ENCODE measurements at regions not wholly inside any gene's neighbourhood (a gene's known extent, or its start where the extent isn't known, plus 50 kb on each side); places are given as distances from the start of the nearest gene placed in this dataset.

DNA sequence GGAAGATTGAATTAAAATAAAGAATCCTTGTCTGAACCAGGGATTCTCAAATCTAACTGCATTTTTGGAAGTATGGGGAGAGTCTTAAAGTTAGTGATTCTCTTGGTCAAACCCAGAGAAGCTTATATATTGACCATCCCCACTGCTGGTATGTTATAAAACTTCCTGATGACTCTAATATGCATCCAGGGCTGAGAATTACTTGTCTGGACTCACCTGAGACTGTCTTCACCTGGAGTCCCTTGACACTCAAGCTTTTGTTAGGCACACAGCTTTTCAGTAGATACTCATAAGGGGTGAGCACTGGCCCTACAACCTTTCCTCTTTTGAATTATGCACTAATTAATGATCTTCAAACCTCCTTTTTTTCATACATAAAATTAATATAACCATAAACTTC is 149.6 kb upstream of the GULP1 start:
- DNase-seq (ENCODE audit: low read depth) = no peak

GRCh38 chr2:188142636-188143295 is 148.9 kb upstream of the GULP1 start:
- DNase-seq (ENCODE audit: low read depth) = peak; percentile 21

- DNase-seq (ENCODE audit: low read depth) = no peak
These were observed 145.8 kb upstream of the GULP1 start for GRCh38 chr2:188145885-188146284.

GRCh38 chr2:188146888-188147287 is 144.8 kb upstream of the GULP1 start:
- no peak for DNase-seq (ENCODE audit: low read depth)

DNA sequence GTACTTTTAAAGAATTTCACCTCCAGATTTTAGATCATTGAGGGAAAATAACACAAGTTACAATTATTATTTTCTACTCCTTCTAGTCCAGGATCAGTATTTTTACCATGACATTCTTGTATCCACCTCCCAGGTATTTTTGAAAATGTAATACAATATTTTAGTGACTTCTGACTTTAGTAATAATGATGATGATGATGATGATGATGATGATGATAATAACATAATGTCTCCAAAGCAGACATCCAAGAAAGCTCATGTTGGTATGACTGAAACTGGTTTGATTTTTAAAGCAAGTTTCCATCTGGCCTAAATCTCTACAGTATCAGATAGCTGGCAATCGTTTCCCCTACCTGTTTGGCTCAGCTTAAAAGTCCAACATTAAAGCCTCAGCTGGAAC is 140.0 kb upstream of the GULP1 start:
- no peak for DNase-seq (ENCODE audit: low read depth)

- DNase-seq (ENCODE audit: low read depth) = peak; percentile 7
These were observed 133.2 kb upstream of the GULP1 start for GRCh38 chr2:188158337-188159100.

DNA sequence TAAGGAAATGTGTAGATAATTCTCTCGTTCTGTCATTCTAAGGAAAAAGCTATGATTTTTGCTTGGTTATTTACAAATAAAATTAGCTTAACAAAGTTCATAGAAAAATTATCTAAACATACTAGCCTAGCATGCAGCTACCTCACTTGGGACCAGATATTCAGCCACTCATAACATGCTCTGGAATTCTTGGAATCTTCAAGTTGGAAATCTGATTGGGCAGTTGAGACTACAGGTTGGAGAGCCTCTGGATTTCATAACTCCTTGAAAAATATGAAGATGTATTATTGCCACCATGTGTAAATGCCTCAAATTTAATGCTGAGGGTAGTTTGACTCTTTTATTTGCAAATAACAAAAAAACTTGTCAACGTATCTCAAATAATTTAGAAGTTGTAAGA is 132.2 kb upstream of the GULP1 start:
- DNase-seq (ENCODE audit: low read depth) = no peak

GRCh38 chr2:188170356-188170755 is 121.3 kb upstream of the GULP1 start:
- DNase-seq (ENCODE audit: low read depth) = no peak

DNA sequence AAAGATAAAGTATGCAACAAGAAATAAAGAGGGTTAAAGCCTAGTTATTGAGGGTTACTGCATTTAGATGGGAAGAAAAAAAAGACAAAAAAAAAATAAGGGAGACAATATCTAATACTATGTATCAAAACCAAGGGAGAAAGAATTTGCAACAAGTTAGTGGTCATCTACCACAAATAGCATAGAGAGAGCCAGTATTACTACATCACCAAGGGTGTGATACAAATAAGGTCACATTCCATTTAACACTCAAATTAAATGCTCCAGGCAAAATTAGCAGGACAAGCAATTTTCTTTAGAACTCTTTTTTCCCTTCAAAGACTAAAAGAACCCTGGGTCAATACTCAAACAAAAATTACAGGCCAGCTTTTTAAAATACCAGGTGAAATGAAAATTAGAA is 115.1 kb upstream of the GULP1 start:
- DNase-seq (ENCODE audit: low read depth) = no peak

DNA sequence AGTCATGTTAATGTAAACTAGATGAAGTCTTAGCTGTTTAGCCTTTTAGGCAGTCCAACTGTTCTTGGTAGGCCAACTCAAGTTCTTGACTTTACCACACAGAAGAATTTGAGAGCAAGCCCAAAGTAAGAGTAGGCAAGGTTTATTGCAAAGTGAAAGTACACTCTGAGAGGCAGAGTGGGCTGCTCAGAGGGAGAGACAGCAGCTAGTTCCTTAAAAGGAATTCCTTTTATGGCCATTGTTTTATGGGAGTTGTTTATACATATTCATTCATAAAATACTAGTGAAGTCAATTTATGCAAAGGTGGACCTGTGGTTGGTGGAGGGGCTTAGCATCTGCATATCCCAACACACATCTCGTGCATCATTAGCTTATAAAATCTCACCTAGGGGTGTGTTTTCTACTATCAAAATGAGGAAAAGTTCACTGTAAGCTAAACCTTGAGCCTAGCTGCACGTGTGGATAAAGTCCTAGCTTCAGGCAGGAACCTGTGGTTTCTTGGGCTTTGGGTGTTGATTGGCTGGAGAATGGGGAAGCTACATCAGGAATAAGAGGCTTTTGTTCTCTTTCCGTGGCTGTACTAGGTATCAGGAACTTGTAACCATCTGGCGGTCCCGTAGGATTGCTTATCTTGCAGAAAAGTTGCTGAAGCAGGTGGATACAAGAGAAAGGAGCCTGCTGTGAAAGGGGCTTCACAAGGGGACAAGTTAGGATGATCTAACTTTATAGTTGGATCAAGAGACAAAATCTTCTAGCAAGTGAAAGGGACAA is 110.4 kb upstream of the GULP1 start:
- DNase-seq (ENCODE audit: low read depth) = no peak

- no peak for DNase-seq (ENCODE audit: low read depth)
These were observed 109.8 kb upstream of the GULP1 start for GRCh38 chr2:188181884-188182283.

GRCh38 chr2:188187726-188188125 is 103.9 kb upstream of the GULP1 start:
- no peak for DNase-seq (ENCODE audit: low read depth)

DNA sequence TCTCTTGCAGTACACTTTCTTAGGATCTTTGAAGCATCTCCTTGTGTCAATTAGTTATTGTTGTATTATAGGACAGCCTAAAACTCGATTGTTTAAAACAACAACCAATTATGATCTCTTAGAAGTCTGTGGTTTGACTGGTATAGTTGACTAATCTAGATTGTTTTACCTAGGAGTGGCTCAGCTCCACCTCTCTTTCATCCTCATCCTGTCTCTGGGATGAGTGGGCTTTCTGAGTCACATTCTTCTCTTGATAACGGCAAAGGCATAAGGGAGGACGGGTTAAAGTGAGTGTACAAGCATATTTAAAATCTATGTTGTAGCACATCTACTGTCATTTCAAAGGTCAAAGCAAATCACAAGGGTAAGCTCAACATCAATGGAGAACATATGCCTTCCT is 102.3 kb upstream of the GULP1 start:
- DNase-seq (ENCODE audit: low read depth) = no peak

DNA sequence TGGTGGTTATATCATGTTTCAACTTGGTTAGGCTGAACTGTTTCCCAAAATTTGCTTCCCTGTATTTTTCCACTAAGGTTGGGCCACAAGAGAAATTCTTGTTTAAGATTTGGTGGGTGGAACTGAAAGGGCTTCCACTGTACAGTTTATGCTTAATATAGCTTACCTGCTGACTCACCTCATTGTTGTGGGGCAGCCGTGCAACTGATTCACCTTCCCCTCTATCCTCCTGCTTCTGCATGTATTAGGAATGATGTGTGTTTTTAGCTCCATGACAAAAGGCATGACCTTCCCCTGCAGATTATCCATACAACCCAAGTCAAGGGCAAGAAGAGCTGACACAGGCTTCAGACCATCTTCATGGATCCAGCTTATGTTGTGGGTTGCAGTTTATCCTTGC is 98.4 kb upstream of the GULP1 start:
- DNase-seq (ENCODE audit: low read depth) = no peak

DNA sequence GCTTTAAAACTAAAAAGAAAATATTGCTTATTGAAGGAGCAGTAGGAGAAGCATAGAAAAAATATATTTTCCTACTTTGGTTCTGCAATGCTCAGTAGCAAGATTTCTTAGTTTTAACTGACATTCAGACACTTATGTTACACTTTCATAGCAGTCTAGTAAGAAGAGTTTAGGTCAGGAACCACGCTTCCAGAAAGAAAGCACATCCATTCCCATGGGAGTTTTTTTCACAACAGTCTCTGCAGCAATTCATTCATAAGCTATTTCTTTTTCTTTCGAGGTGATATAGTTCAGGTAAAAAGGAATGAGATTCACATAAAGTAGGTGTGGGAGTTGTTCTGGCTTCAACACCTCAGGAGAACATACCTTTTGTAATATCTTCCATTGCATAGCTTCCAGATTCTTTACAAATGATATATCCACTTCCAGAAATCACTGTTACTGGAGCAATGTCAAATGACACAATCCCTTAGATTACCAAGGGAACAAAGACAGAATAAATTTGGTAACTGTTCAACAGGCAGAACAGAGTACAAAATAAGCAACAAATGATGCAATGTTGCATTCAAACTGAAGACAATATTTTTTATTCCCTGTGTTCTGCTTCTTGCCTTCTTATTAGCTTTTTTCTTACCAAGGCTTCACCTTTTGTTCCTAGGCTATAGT is 95.2 kb upstream of the GULP1 start:
- DNase-seq (ENCODE audit: low read depth) = peak; percentile 24

GRCh38 chr2:188199716-188200128 is 92.0 kb upstream of the GULP1 start:
- peak; percentile 56 for DNase-seq (ENCODE audit: low read depth)

- no peak for DNase-seq (ENCODE audit: low read depth)
These were observed 90.0 kb upstream of the GULP1 start for GRCh38 chr2:188201639-188202038.

DNA sequence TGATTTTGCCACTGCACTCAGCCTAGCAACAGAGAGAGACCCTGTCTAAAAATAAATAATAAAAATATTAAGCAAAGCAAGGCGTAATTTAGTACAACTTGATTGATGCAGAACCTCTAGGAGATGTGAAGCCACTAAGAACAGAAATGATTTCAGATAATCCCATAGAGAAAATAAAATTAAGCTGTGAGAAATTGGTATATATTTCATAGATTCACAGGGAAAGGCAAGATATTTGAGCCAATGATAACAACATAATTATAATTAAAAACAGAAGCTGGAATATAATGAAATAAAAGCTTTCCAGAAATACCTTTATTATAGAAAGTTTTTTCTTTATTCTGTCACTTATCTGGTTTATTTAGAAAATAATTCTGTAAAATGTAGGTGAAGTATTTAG is 88.9 kb upstream of the GULP1 start:
- no peak for DNase-seq (ENCODE audit: low read depth)

GRCh38 chr2:188203776-188204175 is 87.9 kb upstream of the GULP1 start:
- no peak for DNase-seq (ENCODE audit: low read depth)

GRCh38 chr2:188204824-188205223 is 86.8 kb upstream of the GULP1 start:
- DNase-seq (ENCODE audit: low read depth) = no peak

- no peak for DNase-seq (ENCODE audit: low read depth)
These were observed 84.1 kb upstream of the GULP1 start for GRCh38 chr2:188207554-188207953.

DNA sequence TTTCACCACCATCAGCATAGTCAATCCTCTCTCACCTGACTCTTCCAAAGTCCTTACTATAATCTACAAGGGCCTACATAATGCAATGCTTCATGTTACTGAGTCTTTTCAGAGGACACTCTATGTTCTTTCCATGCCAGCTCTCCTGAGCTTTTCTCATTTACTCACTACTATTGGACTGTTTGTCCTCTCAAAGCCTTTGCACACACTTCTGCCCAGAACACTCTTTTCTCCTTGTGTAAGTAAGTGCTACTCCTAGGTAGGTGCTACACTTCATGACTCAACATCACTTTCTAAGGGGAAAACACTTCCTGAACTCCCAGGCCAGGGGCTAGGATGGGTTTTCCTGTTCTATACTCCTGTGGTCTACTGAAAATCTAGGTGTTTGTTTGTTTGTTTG is 82.5 kb upstream of the GULP1 start:
- no peak for DNase-seq (ENCODE audit: low read depth)

GRCh38 chr2:188217264-188217663 is 74.4 kb upstream of the GULP1 start:
- DNase-seq (ENCODE audit: low read depth) = no peak

All from GM04503 (cell line).